Activated T-cell treated with anti-CD3 and anti-CD28 coated beads, Interleukin-2, amount 50 U/mL, for 24 hours (primary cell): ENCODE measurements at regions not wholly inside any gene's neighbourhood (a gene's known extent, or its start where the extent isn't known, plus 50 kb on each side); places are given as distances from the start of the nearest gene placed in this dataset.

Source experiments
- DNase-seq: peaks from one replicate; pipeline ENCODE4 v3.0.0-alpha.2; 2020
- H3K27ac Mint-ChIP-seq: 2 replicates; pipeline ENCODE4 v1.8.0; 2020; ENCODE audit warnings: mild to moderate bottlenecking, mixed read lengths
- H3K27me3 Mint-ChIP-seq: 2 replicates; pipeline ENCODE4 v1.8.0; 2020; ENCODE audit warnings: mixed read lengths
- H3K36me3 Mint-ChIP-seq: 2 replicates; pipeline ENCODE4 v1.8.0; 2020; ENCODE audit warnings: low read depth, mixed read lengths
- H3K4me1 Mint-ChIP-seq: 2 replicates; pipeline ENCODE4 v1.8.0; 2020; ENCODE audit warnings: low read depth, mixed read lengths
- H3K4me3 Mint-ChIP-seq: 2 replicates; pipeline ENCODE4 v1.8.0; 2020; ENCODE audit warnings: mild to moderate bottlenecking, moderate library complexity, mixed read lengths
- H3K9me3 Mint-ChIP-seq: 2 replicates; pipeline ENCODE4 v1.8.0; 2020; ENCODE audit warnings: mixed read lengths

DNA sequence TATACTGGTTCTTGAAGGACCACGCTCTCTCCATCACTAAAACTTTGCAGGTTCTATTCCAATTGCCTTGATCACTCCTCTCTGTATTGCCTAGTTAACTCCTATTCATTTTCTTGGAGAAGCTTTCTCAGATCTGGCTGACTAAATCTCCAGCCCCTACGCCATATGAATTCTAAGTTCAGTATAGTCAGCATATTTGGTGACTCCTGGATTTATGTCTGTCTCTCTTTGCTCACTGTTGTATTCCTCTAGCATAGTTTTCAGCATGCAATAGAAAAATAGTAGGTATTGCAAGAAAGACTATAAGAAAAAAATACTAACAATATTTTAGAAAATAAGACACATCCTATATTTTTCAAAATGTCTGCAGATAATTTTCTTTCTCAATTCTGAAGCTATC is 579.7 kb downstream of the CDH11 start:
- Mint-ChIP-seq H3K27ac (no peak overlapping the region), H3K4me3 (no peak overlapping the region), H3K27me3 (no peaks in the 10 kb centered on the region), H3K4me1 (no peaks in the 10 kb centered on the region), H3K9me3 (peaks cover 27% of the 10 kb centered on the region), H3K36me3 (no peaks in the 10 kb centered on the region)
- no peak for DNase-seq

- DNase-seq: no peak
- Mint-ChIP-seq H3K27ac (no peak overlapping the region), H3K9me3 (peaks cover 22% of the 10 kb centered on the region), H3K36me3 (no peaks in the 10 kb centered on the region), H3K4me1 (no peaks in the 10 kb centered on the region), H3K4me3 (no peak overlapping the region), H3K27me3 (no peaks in the 10 kb centered on the region)
These were observed 580.2 kb downstream of the CDH11 start for GRCh38 chr16:64541621-64542020.

DNA sequence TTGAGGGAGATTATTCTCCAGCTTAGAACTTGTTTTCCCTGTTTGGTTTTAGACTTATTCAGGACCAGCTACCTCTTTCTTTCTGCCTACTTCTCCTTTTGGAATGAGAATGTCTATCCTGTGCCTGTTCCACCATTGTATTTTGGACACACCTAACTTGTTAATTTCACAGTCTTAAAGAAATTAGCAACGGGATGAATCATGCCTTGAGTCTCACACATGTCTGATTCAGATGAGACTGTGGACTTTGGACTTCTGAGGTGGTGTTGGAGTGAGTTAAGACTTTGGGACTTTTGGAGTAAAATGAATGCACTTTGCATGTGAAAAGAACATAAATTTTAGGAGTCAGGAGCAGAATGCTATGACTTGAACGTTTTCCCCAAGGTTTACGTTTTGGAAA is 581.4 kb downstream of the CDH11 start:
- H3K27me3 Mint-ChIP-seq: no peaks in the 10 kb centered on the region
- no peak for DNase-seq
- H3K36me3 Mint-ChIP-seq: no peaks in the 10 kb centered on the region
- no peak overlapping the region for H3K27ac Mint-ChIP-seq
- no peaks in the 10 kb centered on the region for H3K4me1 Mint-ChIP-seq
- H3K9me3 Mint-ChIP-seq: peaks cover 24% of the 10 kb centered on the region
- H3K4me3 Mint-ChIP-seq: no peak overlapping the region

GRCh38 chr16:64539811-64540371 is 582.0 kb downstream of the CDH11 start:
- Mint-ChIP-seq H3K4me3 (no peak overlapping the region), H3K36me3 (no peaks in the 10 kb centered on the region), H3K9me3 (peaks cover 25% of the 10 kb centered on the region), H3K4me1 (no peaks in the 10 kb centered on the region), H3K27me3 (no peaks in the 10 kb centered on the region), H3K27ac (no peak overlapping the region)
- no peak for DNase-seq

GRCh38 chr16:64534180-64534780 is 587.6 kb downstream of the CDH11 start:
- Mint-ChIP-seq H3K9me3 (peaks cover 32% of the 10 kb centered on the region), H3K27ac (no peak overlapping the region), H3K27me3 (no peaks in the 10 kb centered on the region), H3K4me1 (no peaks in the 10 kb centered on the region), H3K36me3 (no peaks in the 10 kb centered on the region), H3K4me3 (no peak overlapping the region)
- no peak for DNase-seq

- Mint-ChIP-seq H3K4me3 (no peak overlapping the region), H3K36me3 (no peaks in the 10 kb centered on the region), H3K4me1 (no peaks in the 10 kb centered on the region), H3K27ac (no peak overlapping the region), H3K27me3 (no peaks in the 10 kb centered on the region), H3K9me3 (peaks cover 35% of the 10 kb centered on the region)
- DNase-seq: no peak
These were observed 589.2 kb downstream of the CDH11 start for GRCh38 chr16:64532691-64533090.

GRCh38 chr16:64532117-64532516 is 589.7 kb downstream of the CDH11 start:
- no peak for DNase-seq
- Mint-ChIP-seq H3K4me1 (no peaks in the 10 kb centered on the region), H3K27me3 (no peaks in the 10 kb centered on the region), H3K9me3 (peaks cover 38% of the 10 kb centered on the region), H3K4me3 (no peak overlapping the region), H3K27ac (no peak overlapping the region), H3K36me3 (no peaks in the 10 kb centered on the region)

DNA sequence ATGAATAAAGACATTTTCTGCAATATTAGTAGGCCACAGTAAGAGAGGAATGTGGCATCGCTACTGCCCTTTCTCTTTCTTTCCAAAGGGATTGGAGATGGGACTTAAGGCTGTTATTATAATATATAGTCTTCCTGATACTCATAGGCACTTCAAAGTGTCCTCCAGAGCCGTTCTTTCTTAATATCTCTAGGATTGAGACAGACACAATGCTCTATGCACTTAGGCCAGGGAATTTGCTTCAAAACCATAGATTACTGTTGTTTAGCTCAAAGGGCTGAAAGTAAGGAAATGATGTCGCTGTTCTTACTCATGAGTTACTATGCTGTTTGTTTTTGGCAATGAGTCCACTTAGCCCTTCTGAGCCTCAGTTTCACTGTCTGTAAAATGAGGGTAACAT is 590.5 kb downstream of the CDH11 start:
- no peaks in the 10 kb centered on the region for H3K36me3 Mint-ChIP-seq
- H3K4me1 Mint-ChIP-seq: no peaks in the 10 kb centered on the region
- no peaks in the 10 kb centered on the region for H3K27me3 Mint-ChIP-seq
- DNase-seq: no peak
- peaks cover 38% of the 10 kb centered on the region for H3K9me3 Mint-ChIP-seq
- H3K27ac Mint-ChIP-seq: no peak overlapping the region
- H3K4me3 Mint-ChIP-seq: no peak overlapping the region

- Mint-ChIP-seq H3K4me3 (no peak overlapping the region), H3K27ac (no peak overlapping the region), H3K9me3 (peaks cover 17% of the 10 kb centered on the region), H3K27me3 (no peaks in the 10 kb centered on the region), H3K4me1 (no peaks in the 10 kb centered on the region), H3K36me3 (no peaks in the 10 kb centered on the region)
- no peak for DNase-seq
These were observed 599.3 kb downstream of the CDH11 start for GRCh38 chr16:64522548-64522947.

- Mint-ChIP-seq H3K36me3 (no peaks in the 10 kb centered on the region), H3K27ac (no peak overlapping the region), H3K4me1 (no peaks in the 10 kb centered on the region), H3K9me3 (peaks cover 11% of the 10 kb centered on the region), H3K4me3 (no peak overlapping the region), H3K27me3 (no peaks in the 10 kb centered on the region)
- no peak for DNase-seq
These were observed 608.0 kb downstream of the CDH11 start for GRCh38 chr16:64513871-64514270.

GRCh38 chr16:64507240-64508024 is 614.4 kb downstream of the CDH11 start:
- Mint-ChIP-seq H3K27ac (no peak overlapping the region), H3K4me1 (no peaks in the 10 kb centered on the region), H3K27me3 (no peaks in the 10 kb centered on the region), H3K4me3 (no peak overlapping the region), H3K36me3 (no peaks in the 10 kb centered on the region), H3K9me3 (peaks cover 22% of the 10 kb centered on the region)
- DNase-seq: no peak

GRCh38 chr16:64499211-64499610 is 622.7 kb downstream of the CDH11 start:
- Mint-ChIP-seq H3K4me3 (no peak overlapping the region), H3K9me3 (peaks cover 20% of the 10 kb centered on the region)

GRCh38 chr16:64498363-64498762 is 623.5 kb downstream of the CDH11 start:
- H3K36me3 Mint-ChIP-seq: no peaks in the 10 kb centered on the region
- DNase-seq: no peak
- no peak overlapping the region for H3K4me3 Mint-ChIP-seq
- peaks cover 13% of the 10 kb centered on the region for H3K9me3 Mint-ChIP-seq
- H3K27ac Mint-ChIP-seq: no peak overlapping the region
- no peaks in the 10 kb centered on the region for H3K27me3 Mint-ChIP-seq
- no peaks in the 10 kb centered on the region for H3K4me1 Mint-ChIP-seq

More at GRCh38 chr16:64499211-64499610, 622.7 kb downstream of the CDH11 start:
- DNase-seq: no peak
- Mint-ChIP-seq H3K36me3 (no peaks in the 10 kb centered on the region), H3K27me3 (no peaks in the 10 kb centered on the region), H3K4me1 (no peaks in the 10 kb centered on the region), H3K27ac (no peak overlapping the region)

DNA sequence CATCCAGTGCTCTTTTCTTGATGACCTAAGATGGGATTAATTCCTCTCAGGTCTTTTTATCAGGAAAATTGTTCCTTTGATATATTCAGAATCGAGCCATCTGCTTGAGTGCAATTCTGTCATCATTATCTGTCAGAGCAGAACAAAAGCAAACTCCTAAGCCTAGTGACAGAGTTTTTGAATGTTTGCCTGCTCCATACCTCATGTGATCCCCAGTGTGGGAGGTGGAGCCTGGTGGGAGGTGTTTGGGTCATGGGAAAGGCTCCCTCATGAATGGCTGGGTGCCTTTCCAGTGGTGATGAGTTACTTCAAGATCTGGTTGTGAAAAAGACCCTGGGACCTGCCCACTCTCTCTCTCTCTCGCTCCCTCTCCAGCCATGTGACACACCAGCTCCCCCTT is 628.2 kb downstream of the CDH11 start:
- H3K27ac Mint-ChIP-seq: no peak overlapping the region
- H3K9me3 Mint-ChIP-seq: peaks cover 23% of the 10 kb centered on the region
- H3K27me3 Mint-ChIP-seq: no peaks in the 10 kb centered on the region
- H3K4me1 Mint-ChIP-seq: no peaks in the 10 kb centered on the region
- no peak overlapping the region for H3K4me3 Mint-ChIP-seq
- H3K36me3 Mint-ChIP-seq: no peaks in the 10 kb centered on the region
- no peak for DNase-seq

DNA sequence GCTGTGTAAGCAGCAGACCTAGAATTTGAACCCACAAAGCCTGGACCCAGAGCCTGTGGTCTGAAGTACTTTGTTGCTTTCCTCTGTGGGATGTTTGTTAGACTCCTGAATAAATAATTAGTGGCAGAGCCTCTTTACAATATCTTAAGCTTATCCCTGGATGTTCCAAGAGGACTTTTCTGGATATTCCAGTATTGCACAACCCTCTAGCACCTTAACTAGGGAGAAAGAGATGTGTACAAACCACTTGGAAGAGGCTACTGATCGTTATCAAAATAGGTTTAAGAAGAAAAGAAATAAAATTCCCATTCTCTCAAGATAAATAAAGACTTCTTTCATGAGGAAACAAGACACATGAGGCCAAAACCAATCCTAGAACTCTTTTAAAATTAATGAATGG is 632.4 kb downstream of the CDH11 start:
- DNase-seq: no peak
- H3K4me1 Mint-ChIP-seq: no peaks in the 10 kb centered on the region
- H3K9me3 Mint-ChIP-seq: peaks cover 32% of the 10 kb centered on the region
- H3K4me3 Mint-ChIP-seq: no peak overlapping the region
- no peak overlapping the region for H3K27ac Mint-ChIP-seq
- no peaks in the 10 kb centered on the region for H3K27me3 Mint-ChIP-seq
- H3K36me3 Mint-ChIP-seq: no peaks in the 10 kb centered on the region
